ENCODE measurements at regions not wholly inside any gene's neighbourhood (a gene's known extent, or its start where the extent isn't known, plus 50 kb on each side); places are given as distances from the start of the nearest gene placed in this dataset.

- TF ChIP-seq, protein P1, sequence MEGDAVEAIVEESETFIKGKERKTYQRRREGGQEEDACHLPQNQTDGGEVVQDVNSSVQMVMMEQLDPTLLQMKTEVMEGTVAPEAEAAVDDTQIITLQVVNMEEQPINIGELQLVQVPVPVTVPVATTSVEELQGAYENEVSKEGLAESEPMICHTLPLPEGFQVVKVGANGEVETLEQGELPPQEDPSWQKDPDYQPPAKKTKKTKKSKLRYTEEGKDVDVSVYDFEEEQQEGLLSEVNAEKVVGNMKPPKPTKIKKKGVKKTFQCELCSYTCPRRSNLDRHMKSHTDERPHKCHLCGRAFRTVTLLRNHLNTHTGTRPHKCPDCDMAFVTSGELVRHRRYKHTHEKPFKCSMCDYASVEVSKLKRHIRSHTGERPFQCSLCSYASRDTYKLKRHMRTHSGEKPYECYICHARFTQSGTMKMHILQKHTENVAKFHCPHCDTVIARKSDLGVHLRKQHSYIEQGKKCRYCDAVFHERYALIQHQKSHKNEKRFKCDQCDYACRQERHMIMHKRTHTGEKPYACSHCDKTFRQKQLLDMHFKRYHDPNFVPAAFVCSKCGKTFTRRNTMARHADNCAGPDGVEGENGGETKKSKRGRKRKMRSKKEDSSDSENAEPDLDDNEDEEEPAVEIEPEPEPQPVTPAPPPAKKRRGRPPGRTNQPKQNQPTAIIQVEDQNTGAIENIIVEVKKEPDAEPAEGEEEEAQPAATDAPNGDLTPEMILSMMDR (IDR thresholded peaks at IDR 0.05): no peak
- no peak for TF ChIP-seq POLR2A (IDR thresholded peaks at IDR 0.05)
Measured at GRCh38 chr2:226475650-226476049, 324.0 kb downstream of the IRS1 start.

All from testis (tissue), 2 donors.